ENCODE measurements at regions not wholly inside any gene's neighbourhood (a gene's known extent, or its start where the extent isn't known, plus 50 kb on each side); places are given as distances from the start of the nearest gene placed in this dataset.

GRCh38 chr7:145989469-145989868 lies 127.1 kb upstream of the CNTNAP2 start:
- TF ChIP-seq FOXK2 (IDR thresholded peaks at IDR 0.05) (no peak), FOXM1 (IDR thresholded peaks at IDR 0.05; ENCODE audit: borderline replicate concordance) (no peak), HDGF (IDR thresholded peaks at IDR 0.05; ENCODE audit: borderline replicate concordance) (no peak), SUZ12 (IDR thresholded peaks at IDR 0.05) (no peak), ELF4 (IDR thresholded peaks at IDR 0.05) (no peak), FOXA1 (IDR thresholded peaks at IDR 0.05) (no peak)
